ENCODE measurements at regions not wholly inside any gene's neighbourhood (a gene's known extent, or its start where the extent isn't known, plus 50 kb on each side); places are given as distances from the start of the nearest gene placed in this dataset.

GRCh38 chrX:44088510-44089144 lies 115.4 kb upstream of the NDP start:
- H3K9ac ChIP-seq (ENCODE audit: low read length), result no peak overlapping the region
- intact Hi-C loops (cut with micrococcal nuclease), result no loop called here

More at GRCh38 chrX:44088510-44089144, 115.4 kb upstream of the NDP start:
- no peak overlapping the region for H3K4me2 ChIP-seq (ENCODE audit: low read length)
- no peak overlapping the region for H3K27ac ChIP-seq (ENCODE audit: low read depth, low read length)
- H3K9me3 ChIP-seq (ENCODE audit: control insufficient read depth in 1 of 2, insufficient read depth in 1 of 2, low read depth in 1 of 2, low read length in 2 of 2), result no peaks in the 10 kb centered on the region
- CTCF ChIA-PET, result no interaction called here
- no peak for DNase-seq (ENCODE audit: low read depth, low spot score)
- no peaks in the 10 kb centered on the region for H4K20me1 ChIP-seq (ENCODE audit: insufficient read depth)
- H3K36me3 ChIP-seq (ENCODE audit: control insufficient read depth in 1 of 2, insufficient read depth in 2 of 2, low read length in 2 of 2), result no peaks in the 10 kb centered on the region
- no TSS peak for BruUV-seq (replicated peaks)
- H3K79me2 ChIP-seq (ENCODE audit: insufficient read depth, low read length), result no peaks in the 10 kb centered on the region
- TF ChIP-seq REST (IDR thresholded peaks at IDR 0.05; ENCODE audit: low read depth) (no peak), FOSL1 (IDR thresholded peaks at IDR 0.05; ENCODE audit: low read depth) (no peak), CTCF (IDR thresholded peaks at IDR 0.05 in 2 of 3, conservative IDR thresholded peaks at IDR 0.05 in 1 of 3; ENCODE audit: borderline replicate concordance in 1 of 3, insufficient read depth in 1 of 3, low read depth in 2 of 3, low read length in 2 of 3) (no peak), POLR2A (IDR thresholded peaks at IDR 0.05; ENCODE audit: borderline replicate concordance, extremely low read depth, insufficient read depth, insufficient read length) (no peak), EZH2 (IDR thresholded peaks at IDR 0.05) (no peak), POLR2AphosphoS5 (IDR thresholded peaks at IDR 0.05; ENCODE audit: low read depth, low read length) (no peak), EZH2phosphoT487 (IDR thresholded peaks at IDR 0.05; ENCODE audit: borderline replicate concordance) (no peak), ATF3 (IDR thresholded peaks at IDR 0.05) (no peak), JUND (IDR thresholded peaks at IDR 0.05) (no peak), ZBTB33 (IDR thresholded peaks at IDR 0.05; ENCODE audit: extremely low read depth, insufficient replicate concordance, low read length) (no peak), SRF (IDR thresholded peaks at IDR 0.05; ENCODE audit: low read depth) (no peak), MAX (IDR thresholded peaks at IDR 0.05) (no peak)
- POLR2A ChIA-PET, result no interaction called here
- no peak overlapping the region for H3K4me3 ChIP-seq (replicated peaks in 1 of 2; ENCODE audit: low read depth in 1 of 2, low read length in 2 of 2)
- ATAC-seq, result no peak
- H3K27me3 ChIP-seq (ENCODE audit: insufficient read depth, low read length), result no peaks in the 10 kb centered on the region
- no peaks in the 10 kb centered on the region for H3K9me2 ChIP-seq (ENCODE audit: insufficient read depth)
- no peaks in the 10 kb centered on the region for H3K4me1 ChIP-seq (ENCODE audit: control insufficient read depth in 1 of 2, insufficient read depth in 2 of 2, low read length in 2 of 2)
- RAD21 ChIA-PET (ENCODE audit: low non-redundant PET in 1 of 2, low total read pairs in 2 of 2, uncharacterized antibody in 2 of 2, unreplicated experiment in 2 of 2), result no interaction called here
- H2AFZ ChIP-seq (ENCODE audit: low read depth, low read length, poor library complexity, severe bottlenecking), result no peak overlapping the region
